Vagina (tissue), 2 donors: ENCODE measurements at regions not wholly inside any gene's neighbourhood (a gene's known extent, or its start where the extent isn't known, plus 50 kb on each side); places are given as distances from the start of the nearest gene placed in this dataset.

Experiments
- POLR2A ChIP-seq, 2 donors: fragments of 450-650 bp; IDR thresholded peaks; one replicate each; pipeline ENCODE4 v1.6.1; 2017; ENCODE audit warnings: antibody characterized with exemption in 2 of 2, mild to moderate bottlenecking in 2 of 2, moderate library complexity in 2 of 2
- POLR2AphosphoS5 ChIP-seq, 2 donors: sonication (generic); formaldehyde crosslinking; IDR thresholded peaks; one replicate each; pipeline ENCODE4 v1.9.0; 2017; ENCODE audit warnings: antibody characterized with exemption in 2 of 2, mild to moderate bottlenecking in 2 of 2, low read depth in 1 of 2; ENCODE audit not compliant: insufficient read depth in 1 of 2
- TF ChIP-seq, protein P1 (sequence below), 3 experiments: fragments of 450-650 bp in 2 of 3; fragments of 200-600 bp in 1 of 3; sonication (generic) in 1 of 3; IDR thresholded peaks; one replicate each; pipeline ENCODE4 v1.5.1; 2017 to 2019; ENCODE audit warnings: antibody characterized with exemption in 3 of 3, mild to moderate bottlenecking in 2 of 3, moderate library complexity in 2 of 3

DNA sequence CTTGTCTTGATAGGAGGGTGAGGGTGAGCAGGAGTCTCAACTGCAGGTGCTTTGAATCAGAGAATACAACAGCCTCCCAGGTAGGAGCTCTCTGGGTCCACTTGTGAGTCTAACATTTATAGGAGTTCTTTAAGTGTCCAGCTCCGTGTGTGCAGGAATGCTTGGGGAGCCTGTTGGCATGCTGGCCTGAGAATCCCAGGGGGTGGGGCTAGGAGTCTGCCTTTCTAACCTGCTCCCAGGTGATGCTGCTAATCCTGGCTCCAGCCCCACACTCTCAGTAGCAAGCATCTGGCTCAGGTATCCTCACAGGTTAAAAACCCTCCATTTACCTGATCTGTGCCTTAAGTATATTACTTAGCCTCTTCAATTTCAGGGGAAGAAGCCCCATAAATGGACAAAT, 368.9 kb downstream of the RBM26 start:
- TF ChIP-seq POLR2AphosphoS5 (IDR thresholded peaks at IDR 0.05; ENCODE audit: insufficient read depth in 1 of 2, low read depth in 1 of 2), result no peak
- no peak for TF ChIP-seq POLR2A (IDR thresholded peaks at IDR 0.05)
- TF ChIP-seq, protein P1, sequence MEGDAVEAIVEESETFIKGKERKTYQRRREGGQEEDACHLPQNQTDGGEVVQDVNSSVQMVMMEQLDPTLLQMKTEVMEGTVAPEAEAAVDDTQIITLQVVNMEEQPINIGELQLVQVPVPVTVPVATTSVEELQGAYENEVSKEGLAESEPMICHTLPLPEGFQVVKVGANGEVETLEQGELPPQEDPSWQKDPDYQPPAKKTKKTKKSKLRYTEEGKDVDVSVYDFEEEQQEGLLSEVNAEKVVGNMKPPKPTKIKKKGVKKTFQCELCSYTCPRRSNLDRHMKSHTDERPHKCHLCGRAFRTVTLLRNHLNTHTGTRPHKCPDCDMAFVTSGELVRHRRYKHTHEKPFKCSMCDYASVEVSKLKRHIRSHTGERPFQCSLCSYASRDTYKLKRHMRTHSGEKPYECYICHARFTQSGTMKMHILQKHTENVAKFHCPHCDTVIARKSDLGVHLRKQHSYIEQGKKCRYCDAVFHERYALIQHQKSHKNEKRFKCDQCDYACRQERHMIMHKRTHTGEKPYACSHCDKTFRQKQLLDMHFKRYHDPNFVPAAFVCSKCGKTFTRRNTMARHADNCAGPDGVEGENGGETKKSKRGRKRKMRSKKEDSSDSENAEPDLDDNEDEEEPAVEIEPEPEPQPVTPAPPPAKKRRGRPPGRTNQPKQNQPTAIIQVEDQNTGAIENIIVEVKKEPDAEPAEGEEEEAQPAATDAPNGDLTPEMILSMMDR (IDR thresholded peaks at IDR 0.05), result no peak
